Right renal pelvis (tissue), 4 donors: ENCODE measurements at regions not wholly inside any gene's neighbourhood (a gene's known extent, or its start where the extent isn't known, plus 50 kb on each side); places are given as distances from the start of the nearest gene placed in this dataset.
"Not testable (repeated sequence)": the region's sequence is repeated elsewhere in the genome, so short reads cannot be mapped to it uniquely, and the experiment has no call there.

Source experiments
- DNase-seq, 4 donors: peaks; one replicate each; pipeline ENCODE4 v3.0.0-alpha.2; 2013; ENCODE audit warnings: low read depth in 4 of 4, low spot score in 3 of 4, missing footprints in 1 of 4

DNA sequence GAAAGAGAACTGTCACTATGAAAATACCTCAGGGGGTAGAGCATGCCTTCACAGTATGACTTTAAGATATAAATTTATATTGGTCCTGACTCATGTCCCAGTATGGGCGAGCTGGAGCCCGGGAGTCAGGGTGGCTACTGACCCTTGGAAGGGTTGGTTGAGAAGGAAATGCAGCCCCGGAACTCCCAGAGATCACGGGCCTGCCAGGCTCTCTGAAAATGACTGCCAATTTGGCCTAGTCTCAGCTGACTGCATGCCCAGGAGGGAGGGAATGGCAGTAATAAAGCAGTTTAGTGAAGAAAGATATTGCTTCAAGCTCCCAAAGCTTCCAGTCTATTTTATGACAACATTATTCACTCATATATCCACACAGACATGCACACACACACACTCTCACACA is 299.0 kb downstream of the NR2F2 start:
- no peak for DNase-seq

DNA sequence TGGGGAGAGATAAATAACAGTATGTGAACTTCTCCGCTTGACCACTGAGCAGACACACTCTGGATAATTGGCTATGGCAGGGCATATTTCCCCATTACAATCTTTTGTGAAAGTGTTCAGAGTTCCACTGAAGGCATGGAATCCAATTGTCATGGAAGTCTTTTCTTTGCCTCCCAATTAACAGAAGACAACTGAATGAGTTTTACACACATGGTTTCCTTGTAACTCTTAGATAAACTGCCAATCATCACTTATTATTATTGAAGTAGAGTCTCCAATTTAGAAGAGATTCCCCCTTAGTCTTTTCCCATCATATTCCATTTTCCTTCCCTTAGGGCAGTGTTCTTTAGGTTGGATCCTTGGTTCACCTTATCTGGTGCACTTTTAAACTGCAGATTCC is 308.3 kb downstream of the NR2F2 start:
- no peak for DNase-seq

GRCh38 chr15:96645796-96646195 is 315.3 kb downstream of the NR2F2 start:
- DNase-seq = peak in 1 of 4 donors; percentile 10

- no peak for DNase-seq
These were observed 318.4 kb downstream of the NR2F2 start for GRCh38 chr15:96648866-96649265.

DNA sequence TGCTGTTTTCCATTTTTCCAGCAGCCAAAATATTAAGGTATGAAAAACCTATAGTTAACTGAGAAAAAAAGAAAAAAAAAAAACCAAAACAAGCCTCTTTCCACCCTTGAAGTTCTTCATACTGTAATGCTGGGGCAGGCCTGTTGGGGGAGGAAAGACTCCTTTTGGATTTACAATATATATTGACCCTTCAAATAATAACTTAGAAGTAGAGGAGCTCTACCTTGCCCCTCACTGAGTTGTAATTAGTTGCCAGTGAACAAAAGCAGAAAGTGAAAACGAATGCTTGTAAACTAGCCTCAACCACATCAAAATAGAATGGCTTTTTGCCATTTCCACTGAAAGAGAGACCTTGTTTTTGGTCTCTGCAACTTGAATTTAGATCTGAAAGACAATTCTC is 326.6 kb downstream of the NR2F2 start:
- DNase-seq = no peak

GRCh38 chr15:96666979-96667378 is 336.5 kb downstream of the NR2F2 start:
- not testable (repeated sequence) for DNase-seq

GRCh38 chr15:96670389-96670788 is 339.9 kb downstream of the NR2F2 start:
- DNase-seq = no peak

- DNase-seq = no peak
These were observed 342.1 kb downstream of the NR2F2 start for GRCh38 chr15:96672629-96673028.

GRCh38 chr15:96678386-96678785 is 347.9 kb downstream of the NR2F2 start:
- DNase-seq = no peak

DNA sequence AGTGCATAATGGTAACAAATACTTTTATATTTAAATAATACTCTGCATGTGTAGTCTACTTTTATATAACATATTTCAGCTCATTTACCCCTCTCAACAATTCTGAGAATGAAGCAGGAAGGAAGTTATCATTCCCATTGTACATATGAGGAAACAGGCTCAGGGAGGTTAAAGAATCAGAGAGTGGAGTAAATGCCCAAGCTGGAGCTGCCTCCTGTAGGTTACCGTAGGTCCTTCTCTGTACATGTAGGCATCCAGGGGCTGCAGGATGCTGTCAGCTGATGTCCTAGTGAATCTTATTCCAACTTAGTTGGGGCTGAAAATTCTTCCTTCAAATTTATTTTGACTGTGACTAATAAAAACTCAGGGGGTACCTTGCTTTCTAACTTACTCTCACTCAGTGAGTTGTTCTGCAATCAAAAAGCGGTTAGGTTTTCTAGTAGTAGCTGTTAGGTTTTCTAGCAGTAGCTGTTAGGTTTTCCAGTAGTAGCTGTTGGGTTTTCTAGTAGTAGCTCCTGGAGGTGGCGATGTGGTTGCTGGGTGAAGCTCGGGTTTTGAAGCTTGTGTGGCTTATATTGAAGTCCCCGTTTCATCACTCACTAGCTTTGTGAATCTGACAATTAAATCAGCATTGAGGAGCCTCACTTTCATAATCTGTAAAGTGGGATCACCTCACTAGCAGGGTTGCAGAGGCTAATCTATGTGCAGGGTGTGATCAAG is 357.0 kb downstream of the NR2F2 start:
- DNase-seq = no peak

GRCh38 chr15:96690733-96691132 is 360.2 kb downstream of the NR2F2 start:
- no peak for DNase-seq

DNA sequence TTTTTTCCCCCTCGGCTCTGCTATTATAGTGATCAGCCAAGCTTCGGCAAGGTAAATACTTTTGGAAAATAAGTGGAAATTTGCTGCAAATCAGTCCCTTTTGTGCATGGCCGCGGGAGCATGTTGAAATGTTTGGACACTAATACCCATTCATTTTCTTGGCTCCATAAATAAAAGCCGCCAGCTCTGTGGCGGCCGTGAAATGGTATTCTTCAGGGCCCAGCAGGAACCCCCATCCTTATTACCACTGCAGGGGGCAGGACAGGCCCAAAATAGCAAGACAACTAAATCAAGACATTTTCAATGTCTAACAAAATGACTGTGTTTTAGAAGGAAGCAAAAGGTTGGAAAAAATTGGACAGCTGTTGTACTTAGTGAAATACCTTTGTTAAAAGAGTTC is 362.3 kb downstream of the NR2F2 start:
- no peak for DNase-seq

DNA sequence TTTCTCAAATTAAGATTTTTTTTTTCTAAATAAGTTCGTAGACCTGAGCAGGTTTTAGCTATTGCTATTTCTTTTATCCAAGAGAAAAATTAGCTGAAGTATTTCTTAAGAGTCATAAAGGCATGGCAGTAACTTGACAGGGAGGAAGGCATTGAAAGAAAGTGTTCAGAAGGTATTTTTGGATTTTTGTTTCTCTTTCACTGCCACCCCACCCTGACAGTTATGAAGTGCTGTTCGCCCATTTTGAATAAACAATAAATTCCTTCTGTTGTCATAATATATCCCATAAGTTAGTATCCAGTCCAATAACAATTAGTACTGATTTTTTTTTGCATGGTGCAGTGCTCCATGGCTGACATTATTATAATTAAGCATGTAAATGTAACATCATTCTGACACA is 363.0 kb downstream of the NR2F2 start:
- no peak for DNase-seq

DNA sequence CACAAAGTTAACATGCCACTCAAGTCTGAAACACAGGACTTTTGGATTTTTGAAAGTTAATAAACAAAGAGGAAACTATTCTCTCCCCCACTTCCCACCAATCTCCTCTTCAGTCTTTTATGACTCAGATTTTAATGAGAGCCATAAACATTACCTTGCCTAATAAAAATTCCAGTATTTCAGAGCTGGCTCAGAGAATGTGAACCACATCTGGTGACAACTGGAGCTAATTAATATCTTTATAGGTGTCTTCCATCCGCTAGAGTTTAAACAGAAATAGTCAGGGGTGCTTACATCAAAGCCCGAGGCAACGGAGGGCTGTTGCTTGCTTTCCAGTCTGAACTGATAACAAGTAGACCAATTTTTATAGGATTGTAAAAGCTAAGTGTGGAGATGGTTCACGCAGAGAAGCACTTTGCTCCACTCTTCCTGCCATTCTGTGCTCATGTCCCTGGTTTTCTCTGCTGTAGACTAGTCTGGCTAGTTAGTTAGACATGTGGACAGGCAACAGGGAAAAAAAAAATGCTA is 363.6 kb downstream of the NR2F2 start:
- DNase-seq = no peak

DNA sequence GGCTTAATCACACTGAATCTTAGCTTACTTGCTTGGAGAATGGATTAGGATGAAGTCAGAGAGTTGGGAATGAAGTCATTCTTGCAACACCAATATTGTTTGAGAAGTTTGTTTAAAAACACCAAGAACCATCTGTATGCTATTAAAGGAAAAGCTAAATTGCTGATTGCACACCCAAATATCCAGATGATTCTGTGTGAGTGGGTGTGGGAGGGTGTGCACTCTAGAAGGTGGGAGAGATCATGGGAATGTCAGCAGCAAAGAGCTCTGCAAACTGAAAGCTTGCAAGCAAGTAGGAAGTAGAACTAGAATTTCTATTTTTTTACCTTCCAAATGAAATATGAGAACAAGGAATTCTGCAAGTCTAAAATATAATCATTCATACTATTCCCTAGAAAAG is 364.9 kb downstream of the NR2F2 start:
- DNase-seq = no peak

- no peak for DNase-seq
These were observed 369.4 kb downstream of the NR2F2 start for GRCh38 chr15:96699871-96700401.

DNA sequence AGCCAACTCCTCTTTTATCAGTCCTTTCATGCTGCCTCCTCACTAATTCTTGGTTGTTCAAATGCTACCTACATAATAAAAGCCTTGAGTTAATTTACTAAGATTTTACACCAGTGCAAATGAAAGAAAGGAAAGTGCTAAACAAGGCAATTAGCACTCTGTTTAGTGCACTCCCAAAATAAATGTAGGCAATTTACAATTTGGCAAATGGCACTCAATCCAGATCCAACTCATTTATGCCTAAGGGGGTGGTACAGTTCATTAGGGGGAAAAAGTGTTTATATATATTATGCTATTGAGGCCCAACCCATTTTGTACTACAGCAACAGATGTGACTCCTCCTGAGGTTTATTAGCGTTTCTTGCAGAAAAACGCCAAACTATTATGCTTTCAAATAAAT is 370.1 kb downstream of the NR2F2 start:
- DNase-seq = no peak

GRCh38 chr15:96701443-96701842 is 370.9 kb downstream of the NR2F2 start:
- no peak for DNase-seq

GRCh38 chr15:96701877-96702276 is 371.4 kb downstream of the NR2F2 start:
- no peak for DNase-seq

- DNase-seq = no peak
These were observed 372.1 kb downstream of the NR2F2 start for GRCh38 chr15:96702589-96702988.

GRCh38 chr15:96703091-96703490 is 372.6 kb downstream of the NR2F2 start:
- DNase-seq = no peak

DNA sequence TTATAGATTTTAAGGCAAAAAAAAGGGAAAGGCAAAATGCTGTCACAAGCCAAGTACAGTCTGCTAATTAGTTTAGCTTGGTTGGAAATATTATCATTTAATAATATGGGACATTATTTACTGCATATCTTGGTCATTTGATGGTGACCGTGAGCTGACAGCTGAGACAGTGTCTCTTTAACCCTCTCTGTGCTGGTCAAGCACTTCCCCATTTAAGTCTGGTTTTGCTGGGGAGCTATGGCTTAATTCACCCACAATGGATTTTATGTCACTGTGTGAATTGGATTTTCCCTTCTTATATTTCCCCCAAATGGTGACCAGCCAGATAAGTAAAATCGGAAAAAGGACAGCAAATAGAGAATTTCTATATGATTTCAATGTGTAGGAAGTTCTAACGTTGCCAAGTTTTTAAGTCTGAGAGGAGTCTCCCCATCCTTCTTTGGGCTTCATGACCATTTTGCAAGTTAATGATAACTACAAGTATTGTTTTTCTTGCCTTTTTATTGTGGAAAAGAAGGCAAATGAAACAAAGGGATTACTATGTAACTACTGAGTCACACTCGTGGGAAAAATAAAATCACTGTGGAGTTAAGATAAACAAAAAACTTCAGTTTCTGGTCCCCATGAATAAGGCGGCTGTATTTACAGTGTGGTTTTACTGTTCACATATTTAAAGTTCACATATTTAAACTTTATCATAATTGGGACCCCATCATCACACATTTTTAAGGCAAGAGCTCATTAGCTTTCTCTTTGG is 373.5 kb downstream of the NR2F2 start:
- DNase-seq = no peak
